ENCODE measurements at regions not wholly inside any gene's neighbourhood (a gene's known extent, or its start where the extent isn't known, plus 50 kb on each side); places are given as distances from the start of the nearest gene placed in this dataset.

GRCh38 chrX:8971116-8971515, 62.8 kb downstream of the FAM9B start:
- peak; percentile 8 for DNase-seq (ENCODE audit: low spot score)

- DNase-seq (ENCODE audit: low spot score) = no peak
These were observed 64.5 kb downstream of the FAM9B start for GRCh38 chrX:8969378-8969777.

DNA sequence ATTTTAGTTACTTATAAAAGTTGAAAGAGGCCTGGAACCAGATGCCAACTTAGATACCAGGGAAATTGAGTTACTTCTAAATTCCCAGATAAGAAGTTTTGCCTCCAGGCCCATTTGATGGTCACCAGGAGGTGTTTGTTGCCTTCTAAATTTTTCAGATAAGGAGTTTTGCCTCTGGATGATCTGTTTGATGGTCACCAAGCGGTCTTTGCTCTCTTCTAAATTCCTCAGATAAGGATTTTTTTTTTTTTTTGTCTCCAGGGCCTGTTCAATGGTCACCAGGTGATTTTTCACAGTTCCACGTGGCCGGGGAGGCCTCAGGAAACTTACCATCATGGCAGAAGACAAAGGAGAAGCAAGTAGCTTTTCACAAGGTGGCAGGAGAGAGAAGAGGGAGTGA, 66.5 kb downstream of the FAM9B start:
- DNase-seq (ENCODE audit: low spot score) = no peak

DNA sequence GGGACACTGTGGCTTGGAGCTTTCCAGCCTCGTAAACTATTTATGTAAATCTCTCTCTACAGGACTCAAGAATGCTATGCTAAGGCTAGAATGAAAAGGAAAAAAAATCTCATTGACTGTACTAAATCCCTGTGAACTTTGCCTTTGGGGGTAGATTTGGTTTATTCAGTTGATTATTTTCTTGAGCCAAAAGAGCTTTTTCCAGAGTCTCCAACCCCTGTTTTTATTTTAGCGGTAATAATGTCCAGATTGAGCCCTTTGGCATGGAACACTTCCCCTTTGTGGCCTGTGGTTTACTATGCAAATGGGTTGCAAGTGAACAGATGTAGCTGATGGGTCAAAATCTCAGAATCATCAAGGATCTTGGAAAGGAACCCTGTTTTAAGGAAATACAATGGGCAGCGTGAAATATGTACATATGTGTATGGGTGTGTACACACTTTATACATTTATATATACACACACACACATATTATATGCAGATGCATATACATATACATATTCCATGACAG, 72.9 kb downstream of the FAM9B start:
- DNase-seq (ENCODE audit: low spot score) = no peak

DNA sequence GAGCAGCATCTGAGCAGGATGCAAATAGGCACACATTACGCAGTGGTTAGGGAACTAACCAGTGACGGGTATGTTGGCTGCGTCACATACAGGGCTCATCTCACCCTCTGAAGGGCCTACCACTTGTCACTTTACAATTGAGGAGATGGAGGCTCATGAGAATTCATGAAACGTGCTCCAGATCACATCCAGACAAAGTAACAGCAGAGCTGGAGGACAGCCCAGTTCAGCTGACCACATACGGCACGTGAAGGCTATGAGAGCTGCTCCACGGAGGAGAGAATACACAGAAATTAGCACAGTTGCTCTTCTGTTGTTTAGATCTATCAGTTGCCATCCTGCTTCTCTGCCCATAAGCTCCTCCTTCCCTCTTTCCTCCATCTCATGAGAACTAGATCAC, 78.4 kb downstream of the FAM9B start:
- DNase-seq (ENCODE audit: low spot score) = no peak

GRCh38 chrX:8946563-8946962, 87.4 kb downstream of the FAM9B start:
- DNase-seq (ENCODE audit: low spot score) = no peak

- no peak for DNase-seq (ENCODE audit: low spot score)
These were observed 94.6 kb downstream of the FAM9B start for GRCh38 chrX:8939322-8939721.

DNA sequence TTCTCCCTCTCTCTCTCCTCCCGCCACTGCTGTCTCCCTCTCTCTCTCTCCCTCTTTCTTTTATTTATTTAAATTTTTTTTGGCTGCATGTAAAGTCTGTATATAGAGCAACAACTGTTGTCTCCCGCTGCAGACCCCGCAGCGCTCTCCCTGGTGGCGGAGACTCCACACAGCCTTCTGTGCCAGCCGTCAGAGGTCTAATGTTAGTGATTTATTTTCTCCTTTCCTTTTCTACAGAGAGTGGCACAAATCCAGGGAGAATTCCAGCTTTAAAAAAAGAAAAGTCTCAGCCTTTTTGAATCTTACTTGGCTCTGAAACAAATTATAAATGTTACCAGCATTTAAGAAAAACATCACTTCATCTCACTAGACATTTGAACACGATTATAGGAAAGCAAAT, 106.2 kb downstream of the FAM9B start:
- DNase-seq (ENCODE audit: low spot score) = no peak

- no peak for DNase-seq (ENCODE audit: low spot score)
These were observed 106.8 kb downstream of the FAM9B start for GRCh38 chrX:8927066-8927635.

GRCh38 chrX:8921615-8922014, 112.3 kb downstream of the FAM9B start:
- no peak for DNase-seq (ENCODE audit: low spot score)

GRCh38 chrX:8919801-8920200, 114.1 kb downstream of the FAM9B start:
- no peak for DNase-seq (ENCODE audit: low spot score)

GRCh38 chrX:8916697-8917096, 115.5 kb upstream of the FAM9A start:
- no peak for DNase-seq (ENCODE audit: low spot score)

DNA sequence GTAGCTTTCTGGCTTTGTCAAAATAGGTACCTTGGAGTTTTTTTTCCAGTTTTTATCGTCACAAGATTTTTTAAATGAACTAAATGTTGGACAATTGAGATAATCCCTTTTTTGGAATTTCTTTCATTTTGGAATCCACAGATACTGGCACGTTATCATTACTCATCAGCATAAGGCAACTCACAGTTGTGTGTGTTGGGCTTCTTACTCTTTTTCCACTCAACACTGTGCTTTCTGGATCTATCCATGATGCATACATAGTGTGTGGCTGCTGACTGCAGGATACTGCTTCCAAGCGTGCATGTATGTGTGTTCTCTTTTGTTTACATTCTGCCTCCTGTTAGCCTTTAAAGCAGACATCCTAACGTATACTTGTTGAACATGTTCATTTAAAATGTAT, 113.5 kb upstream of the FAM9A start:
- DNase-seq (ENCODE audit: low spot score) = no peak

- DNase-seq (ENCODE audit: low spot score) = no peak
These were observed 112.6 kb upstream of the FAM9A start for GRCh38 chrX:8913655-8914409.

DNA sequence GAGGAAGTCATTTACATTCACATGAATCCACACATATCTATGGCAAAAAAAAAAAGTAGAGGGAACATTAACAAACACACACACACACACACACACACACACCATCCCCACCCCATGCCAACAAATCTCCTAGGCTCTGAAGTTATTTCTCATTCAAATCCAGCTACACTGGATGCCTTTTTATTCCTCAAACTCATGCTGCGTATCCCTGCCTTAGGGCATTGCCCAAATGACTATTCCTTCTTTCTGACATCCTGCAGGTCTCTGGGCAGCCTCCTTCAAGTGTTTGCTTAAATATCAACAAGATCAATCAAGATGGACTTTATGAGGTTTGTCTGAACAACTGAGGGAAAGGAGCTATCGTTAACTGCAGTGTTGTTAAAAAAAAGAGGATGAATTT, 106.5 kb upstream of the FAM9A start:
- DNase-seq (ENCODE audit: low spot score) = no peak

- DNase-seq (ENCODE audit: low spot score) = no peak
These were observed 105.2 kb upstream of the FAM9A start for GRCh38 chrX:8906299-8906938.

DNA sequence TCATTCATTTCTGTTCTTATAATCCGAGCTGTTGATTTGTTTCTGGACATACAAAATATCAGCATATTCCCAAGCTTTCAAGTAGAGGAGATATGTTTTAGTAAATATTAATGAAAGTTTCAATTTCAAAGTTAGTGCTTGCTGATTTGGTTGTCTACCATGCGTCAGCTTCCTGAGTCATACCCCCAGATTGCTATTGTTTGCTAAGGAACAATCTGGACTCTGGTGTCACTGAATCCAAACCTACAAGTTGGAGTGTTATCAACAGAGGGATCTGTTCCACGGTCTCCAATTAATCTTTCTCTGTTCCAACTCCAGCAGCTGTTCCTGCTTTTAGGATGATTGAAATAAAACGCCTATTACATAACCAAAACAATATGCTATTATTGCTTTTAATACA, 96.1 kb upstream of the FAM9A start:
- DNase-seq (ENCODE audit: low spot score) = peak; percentile 8

DNA sequence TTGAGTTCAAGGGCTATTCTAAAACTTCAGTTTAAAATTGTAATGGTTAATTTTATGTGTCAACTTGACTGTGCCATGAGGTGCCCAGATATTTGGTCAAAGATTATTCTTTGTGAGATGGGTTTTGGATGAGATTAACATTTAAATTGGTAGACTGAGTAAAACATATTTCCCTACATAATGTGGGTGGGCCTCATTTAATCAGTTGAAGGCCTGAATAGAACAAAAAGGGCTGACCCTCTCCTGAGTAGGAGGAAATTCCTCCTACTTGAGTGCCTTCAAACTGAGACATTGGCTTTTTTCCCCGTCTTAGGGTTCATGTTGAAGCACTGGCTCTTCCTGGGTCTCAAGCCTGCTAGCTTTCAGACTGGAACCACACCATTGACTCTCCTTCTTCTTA, 89.6 kb upstream of the FAM9A start:
- DNase-seq (ENCODE audit: low spot score) = no peak

- DNase-seq (ENCODE audit: low spot score) = no peak
These were observed 85.8 kb upstream of the FAM9A start for GRCh38 chrX:8887004-8887403.

DNA sequence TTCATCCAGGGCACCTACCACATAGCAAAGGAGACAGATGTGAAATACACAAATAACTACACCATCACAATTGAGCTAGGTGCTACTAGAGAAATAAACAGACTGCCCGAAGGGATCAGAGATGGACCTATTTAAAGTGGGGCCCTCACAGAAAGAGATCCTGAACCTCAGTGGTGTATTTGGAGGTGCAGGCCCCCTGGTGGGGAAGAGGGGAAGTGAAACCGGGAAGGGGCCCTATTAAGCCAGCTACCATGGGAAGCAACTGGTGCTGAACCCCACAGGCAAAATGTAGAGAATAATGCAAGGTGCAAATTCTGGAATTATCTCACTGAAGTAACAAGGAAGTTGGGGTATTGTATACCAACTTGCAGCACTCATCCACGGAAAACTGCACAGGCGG, 78.6 kb upstream of the FAM9A start:
- DNase-seq (ENCODE audit: low spot score) = no peak

DNA sequence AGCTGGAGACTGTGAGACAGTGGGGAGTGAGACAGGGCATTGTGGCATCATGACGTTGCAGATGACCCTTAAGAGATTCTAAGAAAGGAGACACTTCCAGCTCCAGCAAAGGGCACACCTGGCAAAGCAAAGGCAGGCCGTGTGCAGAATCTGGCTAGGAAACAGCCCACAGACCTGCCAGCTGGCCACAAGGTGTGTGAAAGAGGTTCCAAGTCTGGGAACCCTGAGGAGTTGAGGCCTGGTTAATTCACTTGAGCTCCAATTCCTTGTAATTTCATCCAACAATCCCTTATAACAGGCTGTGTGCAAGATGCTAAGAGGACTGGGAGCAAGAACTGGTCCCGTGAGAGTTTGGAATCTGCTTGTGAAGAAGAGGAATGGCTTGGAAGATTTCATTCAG, 72.8 kb upstream of the FAM9A start:
- no peak for DNase-seq (ENCODE audit: low spot score)

DNA sequence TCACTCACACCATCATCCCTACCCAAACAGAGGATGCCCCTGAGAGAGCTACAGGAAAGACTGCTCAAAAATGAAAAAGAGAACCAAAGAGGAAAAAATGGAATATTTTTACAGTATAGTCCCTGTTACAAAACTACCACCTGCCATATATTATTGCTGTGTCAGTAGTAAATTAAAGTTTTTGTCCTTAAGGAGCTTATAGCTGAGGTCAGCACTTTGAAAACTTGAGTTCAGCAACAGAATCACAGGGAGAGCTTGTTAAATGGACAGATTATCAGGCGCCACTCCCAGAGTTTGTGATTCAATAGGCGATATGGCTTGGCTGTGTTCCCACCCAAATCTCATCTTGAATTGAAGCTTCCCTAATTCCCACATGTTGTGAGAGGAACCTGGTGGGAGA, 71.9 kb upstream of the FAM9A start:
- DNase-seq (ENCODE audit: low spot score) = no peak

GRCh38 chrX:8870411-8870810, 69.2 kb upstream of the FAM9A start:
- no peak for DNase-seq (ENCODE audit: low spot score)
